ENCODE measurements at regions not wholly inside any gene's neighbourhood (a gene's known extent, or its start where the extent isn't known, plus 50 kb on each side); places are given as distances from the start of the nearest gene placed in this dataset.

DNA sequence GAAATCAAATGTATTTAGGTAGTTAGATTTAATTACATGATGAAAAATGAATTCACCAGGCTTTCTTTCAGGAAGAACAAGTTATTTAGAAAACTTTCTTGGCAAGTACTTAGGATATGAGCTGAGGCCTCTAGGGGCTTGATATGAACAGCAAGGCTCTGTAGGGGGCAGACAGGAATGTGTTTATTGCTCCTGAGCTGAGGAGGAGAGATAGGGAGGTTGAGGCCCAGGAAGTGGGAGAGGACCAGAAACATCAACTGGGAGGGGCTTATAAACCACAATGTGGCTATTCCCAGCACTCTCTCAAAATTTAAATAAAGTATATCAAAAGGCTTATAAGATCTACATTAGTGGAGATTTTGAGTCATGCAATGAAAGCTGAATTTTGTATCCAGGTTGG, 154.0 kb upstream of the MAF start:
- no TSS peak for BruUV-seq (replicated peaks)
- H3K9me3 ChIP-seq (replicated peaks; ENCODE audit: control insufficient read depth, insufficient read depth, low read length), result peaks cover under 1% of the 10 kb centered on the region
- H3K4me2 ChIP-seq (ENCODE audit: insufficient read depth, low read length), result no peak overlapping the region
- no peak overlapping the region for H3K27ac ChIP-seq (ENCODE audit: insufficient read depth, low read depth, low read length)
- FAIRE-seq (no peak), DNase-seq (ENCODE audit: low read depth, low spot score) (no peak)
- ChIA-PET CTCF (no interaction called here), POLR2A (no interaction called here)
- no peaks in the 10 kb centered on the region for H4K20me1 ChIP-seq (replicated peaks; ENCODE audit: control insufficient read depth, extremely low read depth, insufficient read depth, low read length)
- no peaks in the 10 kb centered on the region for H3K79me2 ChIP-seq (ENCODE audit: control insufficient read depth, insufficient read depth, low read length)
- no peaks in the 10 kb centered on the region for H3K36me3 ChIP-seq (ENCODE audit: control insufficient read depth in 2 of 2, extremely low read depth in 1 of 2, insufficient read depth in 2 of 2, low read length in 2 of 2)
- TF ChIP-seq FOS (IDR thresholded peaks at IDR 0.05; ENCODE audit: borderline replicate concordance, insufficient read depth, low read length) (no peak), EZH2 (IDR thresholded peaks at IDR 0.05; ENCODE audit: borderline replicate concordance, low read depth, low read length, severe bottlenecking) (no peak), POLR2AphosphoS5 (IDR thresholded peaks at IDR 0.05; ENCODE audit: insufficient read depth, low read depth, low read length) (no peak), MYC (IDR thresholded peaks at IDR 0.05; ENCODE audit: low read depth, low read length) (no peak), POLR2A (IDR thresholded peaks at IDR 0.05; ENCODE audit: low read depth, low read length) (no peak), GATA2 (IDR thresholded peaks at IDR 0.05; ENCODE audit: insufficient read depth, insufficient read length, low read depth, low read length) (no peak), JUN (IDR thresholded peaks at IDR 0.05; ENCODE audit: borderline replicate concordance, insufficient read depth, insufficient read length, low read depth) (no peak)
- TF ChIP-seq, protein P1, sequence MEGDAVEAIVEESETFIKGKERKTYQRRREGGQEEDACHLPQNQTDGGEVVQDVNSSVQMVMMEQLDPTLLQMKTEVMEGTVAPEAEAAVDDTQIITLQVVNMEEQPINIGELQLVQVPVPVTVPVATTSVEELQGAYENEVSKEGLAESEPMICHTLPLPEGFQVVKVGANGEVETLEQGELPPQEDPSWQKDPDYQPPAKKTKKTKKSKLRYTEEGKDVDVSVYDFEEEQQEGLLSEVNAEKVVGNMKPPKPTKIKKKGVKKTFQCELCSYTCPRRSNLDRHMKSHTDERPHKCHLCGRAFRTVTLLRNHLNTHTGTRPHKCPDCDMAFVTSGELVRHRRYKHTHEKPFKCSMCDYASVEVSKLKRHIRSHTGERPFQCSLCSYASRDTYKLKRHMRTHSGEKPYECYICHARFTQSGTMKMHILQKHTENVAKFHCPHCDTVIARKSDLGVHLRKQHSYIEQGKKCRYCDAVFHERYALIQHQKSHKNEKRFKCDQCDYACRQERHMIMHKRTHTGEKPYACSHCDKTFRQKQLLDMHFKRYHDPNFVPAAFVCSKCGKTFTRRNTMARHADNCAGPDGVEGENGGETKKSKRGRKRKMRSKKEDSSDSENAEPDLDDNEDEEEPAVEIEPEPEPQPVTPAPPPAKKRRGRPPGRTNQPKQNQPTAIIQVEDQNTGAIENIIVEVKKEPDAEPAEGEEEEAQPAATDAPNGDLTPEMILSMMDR (IDR thresholded peaks at IDR 0.05; ENCODE audit: extremely low read depth in 1 of 2, insufficient read depth in 1 of 2, low read depth in 1 of 2, low read length in 2 of 2), result no peak
- TF ChIP-seq, protein P2, sequence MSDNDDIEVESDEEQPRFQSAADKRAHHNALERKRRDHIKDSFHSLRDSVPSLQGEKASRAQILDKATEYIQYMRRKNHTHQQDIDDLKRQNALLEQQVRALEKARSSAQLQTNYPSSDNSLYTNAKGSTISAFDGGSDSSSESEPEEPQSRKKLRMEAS (IDR thresholded peaks at IDR 0.05; ENCODE audit: insufficient read depth, insufficient read length), result no peak
- H2AFZ ChIP-seq (ENCODE audit: low read depth, low read length), result no peak overlapping the region
- no peaks in the 10 kb centered on the region for H3K27me3 ChIP-seq (ENCODE audit: control insufficient read depth in 2 of 2, insufficient read depth in 2 of 2, low read length in 2 of 2)
- intact Hi-C loops (cut with micrococcal nuclease), result no loop called here
- H3K9me1 ChIP-seq (replicated peaks; ENCODE audit: control insufficient read depth, extremely low read depth, insufficient read depth, low read length), result no peaks in the 10 kb centered on the region
- H3K4me1 ChIP-seq (ENCODE audit: control insufficient read depth, extremely low read depth, insufficient read depth, low read length), result no peaks in the 10 kb centered on the region
- no peak overlapping the region for H3K4me3 ChIP-seq (replicated peaks in 1 of 3; ENCODE audit: insufficient read depth in 1 of 3, low read depth in 1 of 3, low read length in 3 of 3)
- dilution Hi-C loops (cut with MboI; ENCODE audit: extremely low pct_ligation_motif_present, low sequenced_read_pairs), result no loop called here
- no peak overlapping the region for H3K9ac ChIP-seq (replicated peaks; ENCODE audit: extremely low read depth, insufficient read depth, low read length)

All from endothelial cell of umbilical vein (primary cell).